ENCODE measurements at regions not wholly inside any gene's neighbourhood (a gene's known extent, or its start where the extent isn't known, plus 50 kb on each side); places are given as distances from the start of the nearest gene placed in this dataset.
"Not testable (repeated sequence)": the region's sequence is repeated elsewhere in the genome, so short reads cannot be mapped to it uniquely, and the experiment has no call there.

DNA sequence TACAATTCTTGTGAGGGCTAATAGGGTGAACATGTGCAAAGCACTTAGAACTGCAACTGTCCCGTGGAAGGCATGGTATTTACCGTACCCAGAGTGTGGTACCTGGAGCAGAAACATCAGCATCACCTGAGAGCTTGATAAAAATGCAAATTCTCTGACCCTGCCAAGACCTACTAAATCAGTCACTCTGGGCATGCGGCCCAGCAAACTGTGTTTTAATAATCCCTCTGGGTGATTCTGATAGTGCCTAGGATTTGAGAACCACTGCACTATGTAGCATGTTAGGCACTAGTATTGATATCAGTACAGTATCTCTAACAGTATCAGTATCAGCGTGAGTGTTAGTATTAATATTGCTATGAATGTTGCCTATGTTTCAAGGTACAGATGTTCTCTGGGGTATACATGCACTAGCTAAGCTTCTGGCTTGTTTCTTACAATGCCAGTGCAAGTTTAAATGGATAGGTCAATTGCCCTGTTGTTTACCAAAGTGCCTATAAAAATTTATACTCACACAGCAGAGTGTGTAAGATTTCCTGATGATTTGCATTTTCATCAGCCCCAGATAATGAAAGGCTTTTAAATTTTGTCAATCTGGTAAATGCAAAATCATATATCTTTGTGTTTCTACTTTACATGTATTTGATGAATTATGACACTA is 354.0 kb downstream of the HS3ST1 start:
- no peak overlapping the region for H3K4me3 ChIP-seq (ENCODE audit: low read depth, low read length)
- no peak for DNase-seq (ENCODE audit: low read depth)
- no peak for TF ChIP-seq CTCF (IDR thresholded peaks at IDR 0.05; ENCODE audit: low read depth, low read length, missing control alignments)

- H3K4me3 ChIP-seq (ENCODE audit: low read depth, low read length) = no peak overlapping the region
- TF ChIP-seq CTCF (IDR thresholded peaks at IDR 0.05; ENCODE audit: low read depth, low read length, missing control alignments) = no peak
- DNase-seq (ENCODE audit: low read depth) = no peak
These were observed 355.1 kb downstream of the HS3ST1 start for GRCh38 chr4:11073621-11074051.

DNA sequence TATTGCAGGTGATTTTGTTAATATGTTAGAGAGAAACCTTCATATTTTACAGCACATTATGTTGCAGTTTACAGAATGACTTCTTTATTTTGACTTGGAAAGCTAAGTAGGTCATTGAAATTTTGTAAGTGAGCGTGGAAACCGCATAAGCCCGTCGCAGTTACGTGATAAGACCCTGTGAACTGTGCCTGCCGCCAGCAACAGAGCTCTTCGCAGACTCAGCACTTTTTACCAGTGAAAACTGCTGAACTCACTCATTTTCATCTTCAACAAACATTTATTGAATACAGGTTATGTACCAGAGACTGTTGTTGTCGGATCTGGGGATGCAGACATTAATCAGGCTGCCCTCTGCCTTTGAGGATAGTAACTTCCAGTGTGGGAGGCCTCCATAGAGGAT is 355.7 kb downstream of the HS3ST1 start:
- no peak for TF ChIP-seq CTCF (IDR thresholded peaks at IDR 0.05; ENCODE audit: low read depth, low read length, missing control alignments)
- H3K4me3 ChIP-seq (ENCODE audit: low read depth, low read length) = no peak overlapping the region
- no peak for DNase-seq (ENCODE audit: low read depth)

GRCh38 chr4:11072463-11072862 is 356.2 kb downstream of the HS3ST1 start:
- TF ChIP-seq CTCF (IDR thresholded peaks at IDR 0.05; ENCODE audit: low read depth, low read length, missing control alignments) = no peak
- H3K4me3 ChIP-seq (ENCODE audit: low read depth, low read length) = no peak overlapping the region
- DNase-seq (ENCODE audit: low read depth) = no peak

- TF ChIP-seq CTCF (IDR thresholded peaks at IDR 0.05; ENCODE audit: low read depth, low read length, missing control alignments) = no peak
- no peak for DNase-seq (ENCODE audit: low read depth)
These were observed 357.9 kb downstream of the HS3ST1 start for GRCh38 chr4:11070813-11071212.

DNA sequence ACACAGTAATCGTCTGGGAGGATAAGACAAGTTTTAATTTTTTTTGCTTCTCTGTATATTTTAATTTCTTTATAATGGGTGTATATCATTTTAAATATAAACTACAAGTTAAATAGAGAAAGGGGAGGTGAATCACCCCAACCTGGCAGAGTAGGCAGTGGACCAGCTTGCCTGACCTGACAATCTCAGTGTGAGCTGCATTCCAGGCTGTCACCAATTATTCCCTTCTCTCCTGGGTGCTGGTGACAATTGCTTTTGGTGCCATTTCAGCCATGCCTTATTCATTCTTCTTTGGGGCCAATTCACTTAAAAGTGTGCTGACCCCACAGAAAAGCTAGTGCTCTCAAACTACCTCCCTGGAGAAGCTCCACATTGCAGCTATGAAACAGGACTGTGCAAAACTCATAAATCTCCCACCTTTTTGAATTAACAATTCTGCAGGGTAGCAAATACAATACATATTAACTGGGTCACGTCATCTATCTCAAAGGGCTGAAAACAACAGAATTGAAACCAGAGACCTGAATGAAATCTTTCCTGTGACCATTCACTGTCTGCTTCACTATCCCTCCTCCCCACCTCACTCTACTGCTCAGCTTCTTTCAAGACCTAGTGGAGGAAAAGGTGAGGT is 359.0 kb downstream of the HS3ST1 start:
- no peak for DNase-seq (ENCODE audit: low read depth)
- no peak overlapping the region for H3K4me3 ChIP-seq (ENCODE audit: low read depth, low read length)
- TF ChIP-seq CTCF (IDR thresholded peaks at IDR 0.05; ENCODE audit: low read depth, low read length, missing control alignments) = no peak

More at GRCh38 chr4:11070813-11071212, 357.9 kb downstream of the HS3ST1 start:
- no peak overlapping the region for H3K4me3 ChIP-seq (ENCODE audit: low read depth, low read length)

DNA sequence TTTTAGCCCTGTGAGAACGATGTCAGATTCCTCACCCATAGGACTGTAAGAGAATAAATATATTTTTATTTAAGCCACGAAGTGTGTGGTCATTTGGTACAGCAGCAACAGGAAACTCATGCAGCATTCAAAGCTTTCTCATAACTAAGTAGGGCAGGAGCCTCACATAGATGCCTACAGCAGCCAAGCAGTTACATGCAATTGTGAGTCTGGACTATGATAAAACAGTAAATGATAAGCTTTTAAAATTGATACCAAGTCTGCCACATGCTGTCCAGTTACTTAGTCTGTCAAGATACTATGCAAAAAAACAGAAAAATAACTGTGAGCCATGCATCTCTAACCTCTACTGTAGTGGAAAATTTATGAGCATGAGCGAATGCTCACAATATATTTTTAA is 359.6 kb downstream of the HS3ST1 start:
- no peak for TF ChIP-seq CTCF (IDR thresholded peaks at IDR 0.05; ENCODE audit: low read depth, low read length, missing control alignments)
- no peak overlapping the region for H3K4me3 ChIP-seq (ENCODE audit: low read depth, low read length)
- no peak for DNase-seq (ENCODE audit: low read depth)

- H3K4me3 ChIP-seq (ENCODE audit: low read depth, low read length); DNase-seq (ENCODE audit: low read depth): not testable (repeated sequence)
These were observed 362.1 kb downstream of the HS3ST1 start for GRCh38 chr4:11066584-11066983.

DNA sequence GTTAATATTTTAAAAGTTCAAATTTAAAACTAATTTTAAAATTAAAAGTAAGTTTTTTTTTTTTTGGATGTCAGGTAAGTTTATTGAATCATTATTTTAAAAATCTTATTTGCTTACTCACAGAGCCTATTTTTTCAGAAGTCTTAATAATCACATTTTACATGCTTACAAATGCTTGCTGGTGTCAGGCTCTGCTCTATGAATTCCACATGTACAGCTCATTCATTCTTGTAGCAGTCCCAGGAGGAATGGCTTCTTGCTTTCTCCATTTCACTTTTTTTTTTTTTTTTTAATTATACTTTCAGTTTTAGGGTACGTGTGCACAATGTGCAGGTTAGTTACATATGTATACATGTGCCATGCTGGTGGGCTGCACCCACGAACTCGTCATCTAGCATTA is 368.1 kb downstream of the HS3ST1 start:
- not testable (repeated sequence) for DNase-seq (ENCODE audit: low read depth); H3K4me3 ChIP-seq (ENCODE audit: low read depth, low read length)

GRCh38 chr4:11054937-11055336 is 370.4 kb upstream of the CLNK start:
- DNase-seq (ENCODE audit: low read depth); H3K4me3 ChIP-seq (ENCODE audit: low read depth, low read length): not testable (repeated sequence)
